GM19463 (cell line): ENCODE measurements at regions not wholly inside any gene's neighbourhood (a gene's known extent, or its start where the extent isn't known, plus 50 kb on each side); places are given as distances from the start of the nearest gene placed in this dataset.

Experiments used
- ATAC-seq: cut with Tn5 transposase; IDR thresholded peaks from one replicate; pipeline ENCODE4 v1.9.1; 2021; ENCODE audit warnings: mild to moderate bottlenecking, moderate library complexity; ENCODE audit not compliant: unreplicated experiment

DNA sequence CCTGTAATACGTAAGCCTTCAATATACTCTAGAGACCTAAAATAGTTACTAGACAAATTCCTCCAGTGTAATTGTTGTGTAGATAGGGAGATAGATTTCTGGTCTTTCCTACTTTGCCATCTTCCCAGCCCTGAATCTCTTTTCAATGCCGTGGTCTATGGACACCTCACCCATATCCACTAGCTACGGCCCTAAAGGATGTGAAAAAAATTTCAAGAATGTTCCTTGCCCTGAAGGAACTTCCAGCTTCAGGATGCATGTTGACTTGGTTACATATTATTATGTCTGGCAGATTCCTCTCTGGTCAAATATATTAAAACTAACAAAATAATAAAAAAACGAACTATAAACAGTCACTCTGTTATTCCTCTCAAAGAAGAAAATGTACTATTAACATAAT lies 52.4 kb upstream of the TSPAN5 start:
- no peak for ATAC-seq
